ENCODE measurements at regions not wholly inside any gene's neighbourhood (a gene's known extent, or its start where the extent isn't known, plus 50 kb on each side); places are given as distances from the start of the nearest gene placed in this dataset.
"Not testable (repeated sequence)": the region's sequence is repeated elsewhere in the genome, so short reads cannot be mapped to it uniquely, and the experiment has no call there.

GRCh38 chr22:36088292-36088691, 59.7 kb upstream of the RBFOX2 start:
- no peak for DNase-seq (ENCODE audit: low read depth)

GRCh38 chr22:36087784-36088183, 59.2 kb upstream of the RBFOX2 start:
- no peak for DNase-seq (ENCODE audit: low read depth)

- DNase-seq (ENCODE audit: low read depth) = no peak
These were observed 58.1 kb upstream of the RBFOX2 start for GRCh38 chr22:36086629-36087254.

GRCh38 chr22:36086170-36086490, 57.5 kb upstream of the RBFOX2 start:
- DNase-seq (ENCODE audit: low read depth) = no peak

GRCh38 chr22:36085476-36086169, 57.0 kb upstream of the RBFOX2 start:
- no peak for DNase-seq (ENCODE audit: low read depth)

GRCh38 chr22:36084717-36085116, 56.1 kb upstream of the RBFOX2 start:
- DNase-seq (ENCODE audit: low read depth) = no peak

- no peak for DNase-seq (ENCODE audit: low read depth)
These were observed 54.4 kb upstream of the RBFOX2 start for GRCh38 chr22:36083056-36083455.

GRCh38 chr22:36081023-36081431, 52.4 kb upstream of the RBFOX2 start:
- peak; percentile 31 for DNase-seq (ENCODE audit: low read depth)

- DNase-seq (ENCODE audit: low read depth) = not testable (repeated sequence)
These were observed 51.7 kb upstream of the RBFOX2 start for GRCh38 chr22:36080281-36080680.

GRCh38 chr22:36079041-36079440, 50.4 kb upstream of the RBFOX2 start:
- DNase-seq (ENCODE audit: low read depth) = no peak

Data from RPMI7951 (cell line).